ENCODE measurements at regions not wholly inside any gene's neighbourhood (a gene's known extent, or its start where the extent isn't known, plus 50 kb on each side); places are given as distances from the start of the nearest gene placed in this dataset.
"Not testable (repeated sequence)": the region's sequence is repeated elsewhere in the genome, so short reads cannot be mapped to it uniquely, and the experiment has no call there.

DNA sequence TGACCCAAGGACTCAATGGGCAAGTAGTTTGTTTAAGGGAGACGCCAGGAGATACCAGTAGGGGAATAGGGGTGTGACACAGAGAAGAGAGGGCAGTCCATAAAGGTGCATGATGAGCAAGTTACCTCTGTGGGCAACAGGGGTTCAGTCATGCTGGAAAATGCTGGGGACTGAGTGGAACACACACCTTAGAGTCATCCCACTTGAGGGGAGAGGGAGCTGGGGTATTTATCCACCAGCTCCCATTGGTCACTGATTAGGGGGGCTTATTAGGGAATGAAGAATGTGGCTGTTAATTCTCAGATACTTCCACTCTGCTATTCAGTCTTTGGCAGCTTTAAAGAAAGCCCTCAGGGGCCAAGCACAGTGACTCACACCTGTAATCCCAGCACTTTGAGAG lies 67.5 kb upstream of the MRI1 start:
- TF ChIP-seq, protein P1, sequence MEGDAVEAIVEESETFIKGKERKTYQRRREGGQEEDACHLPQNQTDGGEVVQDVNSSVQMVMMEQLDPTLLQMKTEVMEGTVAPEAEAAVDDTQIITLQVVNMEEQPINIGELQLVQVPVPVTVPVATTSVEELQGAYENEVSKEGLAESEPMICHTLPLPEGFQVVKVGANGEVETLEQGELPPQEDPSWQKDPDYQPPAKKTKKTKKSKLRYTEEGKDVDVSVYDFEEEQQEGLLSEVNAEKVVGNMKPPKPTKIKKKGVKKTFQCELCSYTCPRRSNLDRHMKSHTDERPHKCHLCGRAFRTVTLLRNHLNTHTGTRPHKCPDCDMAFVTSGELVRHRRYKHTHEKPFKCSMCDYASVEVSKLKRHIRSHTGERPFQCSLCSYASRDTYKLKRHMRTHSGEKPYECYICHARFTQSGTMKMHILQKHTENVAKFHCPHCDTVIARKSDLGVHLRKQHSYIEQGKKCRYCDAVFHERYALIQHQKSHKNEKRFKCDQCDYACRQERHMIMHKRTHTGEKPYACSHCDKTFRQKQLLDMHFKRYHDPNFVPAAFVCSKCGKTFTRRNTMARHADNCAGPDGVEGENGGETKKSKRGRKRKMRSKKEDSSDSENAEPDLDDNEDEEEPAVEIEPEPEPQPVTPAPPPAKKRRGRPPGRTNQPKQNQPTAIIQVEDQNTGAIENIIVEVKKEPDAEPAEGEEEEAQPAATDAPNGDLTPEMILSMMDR (conservative IDR thresholded peaks at IDR 0.05; ENCODE audit: low read depth, low read length): no peak
- no peak for DNase-seq (ENCODE audit: low read depth)
- no peak overlapping the region for H3K4me3 ChIP-seq (ENCODE audit: low read depth, low read length)

DNA sequence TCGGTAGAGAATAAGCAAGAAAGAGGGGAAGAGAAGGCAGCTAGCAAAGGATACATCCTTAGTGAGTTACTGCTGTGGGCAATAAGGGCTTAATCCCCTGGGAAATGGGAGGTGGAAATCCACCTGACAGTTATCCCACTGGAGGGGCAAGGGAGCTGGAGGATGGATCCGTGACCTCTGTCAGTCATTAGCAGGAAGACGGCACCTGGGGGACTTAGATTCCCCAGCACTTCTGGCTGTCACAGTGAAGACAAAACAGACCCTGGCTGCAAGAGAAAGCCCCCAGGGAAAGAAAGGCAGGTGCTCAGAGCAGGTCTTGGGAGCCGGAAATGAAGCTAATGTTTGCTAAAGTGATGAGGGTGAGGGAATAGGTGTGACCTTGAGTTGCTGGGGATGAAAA lies 70.4 kb upstream of the MRI1 start:
- TF ChIP-seq, protein P1 (conservative IDR thresholded peaks at IDR 0.05; ENCODE audit: low read depth, low read length): no peak
- DNase-seq (ENCODE audit: low read depth): no peak
- H3K4me3 ChIP-seq (ENCODE audit: low read depth, low read length): no peak overlapping the region

DNA sequence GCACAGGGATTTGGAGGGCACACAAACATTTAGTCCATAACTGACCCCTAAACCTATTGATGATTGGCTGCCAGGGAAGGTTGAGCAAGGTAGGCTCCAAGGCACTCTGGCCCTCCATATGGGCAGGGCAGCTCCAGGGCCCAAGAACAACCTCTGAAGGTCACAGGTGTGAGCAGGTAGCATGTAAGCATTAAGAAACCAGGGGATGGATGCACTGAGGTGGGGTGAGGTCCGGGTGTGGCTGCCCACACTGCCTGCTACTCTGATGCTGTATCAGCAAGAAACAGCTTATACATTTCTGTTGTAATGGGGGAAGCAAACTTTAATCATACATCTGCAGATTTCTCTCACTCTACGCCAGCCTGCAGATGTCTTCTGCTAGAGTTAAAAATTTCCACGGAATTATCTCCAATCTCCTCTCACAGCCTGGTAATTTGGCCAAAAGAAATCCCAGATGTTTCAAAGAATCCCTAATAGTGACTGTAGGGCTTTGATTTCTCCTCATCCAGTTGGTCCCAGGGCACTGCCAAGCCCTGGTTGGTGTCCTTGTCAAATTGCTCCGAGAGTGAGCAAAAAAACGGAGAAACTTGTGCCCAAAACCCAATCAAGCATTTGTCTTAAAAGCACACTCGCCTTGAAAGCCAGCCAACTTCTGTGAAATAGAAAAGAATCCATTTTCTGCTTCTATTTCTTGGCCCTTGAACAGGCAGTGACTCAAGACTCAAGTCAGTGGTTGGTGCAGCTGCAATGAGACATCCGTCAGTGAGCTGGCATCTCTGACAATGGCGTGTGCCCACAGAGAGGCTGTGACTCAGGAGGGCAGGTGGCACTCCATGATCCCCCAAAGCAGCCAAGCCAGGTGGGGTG lies 72.5 kb upstream of the MRI1 start:
- TF ChIP-seq, protein P1 (conservative IDR thresholded peaks at IDR 0.05; ENCODE audit: low read depth, low read length): no peak
- peak; percentile 19 for DNase-seq (ENCODE audit: low read depth)
- H3K4me3 ChIP-seq (ENCODE audit: low read depth, low read length): no peak overlapping the region

DNA sequence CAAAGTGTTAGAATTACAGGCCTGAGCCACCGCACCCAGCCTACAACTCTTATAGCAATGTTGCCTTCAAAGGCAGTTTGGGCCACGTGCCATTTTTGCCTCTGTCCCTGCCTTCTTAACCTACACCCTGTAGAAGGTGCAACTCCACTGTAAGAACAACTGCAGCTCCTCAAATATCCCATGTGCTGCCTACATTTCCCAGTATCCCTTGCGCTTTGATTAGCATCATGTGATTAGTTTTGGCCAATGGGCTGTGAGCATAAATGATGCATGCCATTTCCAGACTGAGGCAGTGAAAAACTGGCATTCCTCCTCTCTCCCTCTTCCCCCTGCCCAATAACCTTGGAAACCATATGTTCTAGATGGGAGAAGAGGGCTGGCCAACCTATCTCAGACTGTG lies 75.2 kb upstream of the MRI1 start:
- no peak for DNase-seq (ENCODE audit: low read depth)
- no peak overlapping the region for H3K4me3 ChIP-seq (ENCODE audit: low read depth, low read length)
- TF ChIP-seq, protein P1 (conservative IDR thresholded peaks at IDR 0.05; ENCODE audit: low read depth, low read length): no peak

DNA sequence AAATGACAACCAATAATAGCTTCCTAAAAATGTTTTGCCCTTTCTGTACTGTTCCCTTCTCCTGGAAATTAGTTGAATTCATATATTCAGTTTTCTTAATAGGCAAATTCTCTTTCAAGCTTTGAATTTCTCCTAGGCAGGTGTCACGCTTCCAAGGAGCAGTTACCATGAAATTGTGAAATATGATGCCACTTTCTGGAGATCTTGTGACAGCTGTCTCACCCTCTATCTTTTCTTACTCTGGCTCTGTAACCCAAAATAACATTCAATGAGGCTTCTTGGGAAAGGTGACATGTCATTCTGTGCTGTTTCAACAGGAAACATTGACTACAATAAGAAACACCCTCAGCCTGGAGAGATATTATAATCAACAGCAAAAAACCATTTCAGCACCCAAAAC lies 80.3 kb upstream of the MRI1 start:
- no peak overlapping the region for H3K4me3 ChIP-seq (ENCODE audit: low read depth, low read length)
- DNase-seq (ENCODE audit: low read depth): no peak
- TF ChIP-seq, protein P1 (conservative IDR thresholded peaks at IDR 0.05; ENCODE audit: low read depth, low read length): no peak

DNA sequence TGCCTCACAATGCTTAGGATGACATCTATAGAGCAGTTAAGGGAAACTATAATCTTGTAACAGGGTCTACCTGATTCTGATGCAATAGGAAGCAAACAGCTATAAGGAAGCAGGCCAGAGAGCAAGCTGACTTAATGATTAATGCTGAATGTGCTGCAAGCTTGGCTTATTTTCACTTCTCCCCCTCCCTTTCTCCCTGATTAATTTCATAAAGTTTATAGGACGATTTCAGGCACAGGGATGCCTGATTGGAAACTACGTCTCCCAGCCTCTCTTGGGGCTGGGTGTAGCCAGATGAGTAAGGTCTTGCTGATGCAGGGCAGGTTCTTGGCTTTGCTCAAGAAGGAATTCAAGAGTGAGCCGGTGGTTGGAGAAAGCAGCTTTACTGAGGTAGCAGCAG lies 82.8 kb upstream of the MRI1 start:
- DNase-seq (ENCODE audit: low read depth): no peak
- no peak overlapping the region for H3K4me3 ChIP-seq (ENCODE audit: low read depth, low read length)

DNA sequence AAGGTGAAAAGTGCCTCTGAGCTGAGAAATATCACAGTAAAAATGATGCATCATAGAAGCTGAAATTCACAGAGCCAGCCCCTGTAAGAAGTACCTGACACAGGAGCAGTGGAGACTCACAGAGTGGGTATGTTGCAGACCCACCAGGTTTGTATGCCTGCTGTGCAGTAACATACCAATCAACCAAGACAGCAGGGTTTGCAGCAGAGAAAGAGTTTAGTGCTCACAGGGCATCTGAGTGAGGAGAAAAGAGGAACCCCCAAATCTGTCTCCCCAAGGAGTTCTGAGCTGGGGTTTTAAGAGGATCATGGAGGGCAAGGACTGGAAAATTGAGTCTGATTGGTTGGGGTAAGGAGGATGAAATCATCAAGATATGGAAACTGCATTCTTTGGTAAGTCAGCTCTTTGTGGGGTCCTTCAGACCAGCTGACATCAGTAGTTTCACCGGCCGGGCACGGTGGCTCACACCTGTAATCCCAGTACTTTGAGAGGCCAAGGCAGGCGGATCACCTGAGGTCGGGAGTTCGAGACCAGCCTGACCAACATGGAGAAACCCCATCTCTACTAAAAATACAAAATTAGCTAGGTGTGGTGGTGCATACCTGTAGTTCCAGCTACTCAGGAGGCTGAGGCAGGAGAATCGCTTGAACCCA lies 83.5 kb upstream of the MRI1 start:
- DNase-seq (ENCODE audit: low read depth); H3K4me3 ChIP-seq (ENCODE audit: low read depth, low read length): not testable (repeated sequence)

More for the DNA sequence above, 82.8 kb upstream of the MRI1 start:
- TF ChIP-seq, protein P1 (conservative IDR thresholded peaks at IDR 0.05; ENCODE audit: low read depth, low read length): no peak

DNA sequence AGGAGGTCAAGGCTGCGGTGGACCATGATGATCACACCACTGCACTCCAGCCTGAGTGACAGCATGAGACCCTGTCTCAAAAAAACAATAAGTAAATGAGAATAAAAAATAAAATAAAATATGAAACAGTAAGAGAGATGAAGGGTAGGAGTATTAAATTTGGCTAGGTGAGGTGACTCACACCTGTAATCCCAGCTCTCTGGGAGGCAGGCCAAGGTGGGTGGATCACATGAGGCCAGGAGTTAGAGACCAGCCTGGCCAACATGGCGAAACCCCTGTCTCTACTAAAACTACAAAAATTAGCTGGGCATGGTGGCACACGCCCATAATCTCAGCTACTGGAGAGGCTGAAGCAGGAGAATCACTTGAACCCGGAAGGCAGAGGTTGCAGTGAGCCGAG lies 87.4 kb upstream of the MRI1 start:
- not testable (repeated sequence) for DNase-seq (ENCODE audit: low read depth); H3K4me3 ChIP-seq (ENCODE audit: low read depth, low read length)

DNA sequence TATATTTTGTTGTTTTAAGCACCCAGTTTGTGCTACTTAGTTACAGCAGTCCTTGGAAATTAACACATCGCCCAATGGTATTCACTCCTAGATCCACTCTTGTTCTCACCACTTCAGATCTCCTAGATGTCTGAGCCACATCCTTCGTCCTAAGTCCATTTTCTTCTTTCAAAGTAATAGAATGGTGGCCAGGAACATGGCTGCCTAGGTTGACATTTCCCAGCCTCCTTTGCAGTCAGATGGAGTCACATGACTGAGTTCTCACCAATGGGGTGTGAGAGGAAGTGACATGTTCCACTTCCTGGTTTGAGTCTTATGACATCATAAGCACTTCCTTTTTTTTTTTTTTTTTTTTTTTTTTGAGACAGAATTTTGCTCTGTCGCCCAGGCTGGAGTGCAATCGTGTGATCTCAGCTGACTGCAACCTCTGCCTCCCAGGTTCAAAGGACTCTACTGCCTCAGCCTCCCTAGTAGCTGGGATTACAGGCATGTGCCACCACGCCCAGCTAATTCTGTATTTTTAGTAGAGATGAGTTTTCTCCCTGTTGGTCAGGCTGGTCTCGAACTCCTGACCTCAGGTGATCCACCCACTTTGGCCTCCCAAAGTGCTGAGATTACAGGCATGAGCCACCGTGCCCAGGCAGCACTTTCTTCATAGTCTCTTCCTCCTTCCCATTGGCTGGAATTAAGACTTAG lies 91.7 kb upstream of the MRI1 start:
- not testable (repeated sequence) for H3K4me3 ChIP-seq (ENCODE audit: low read depth, low read length); DNase-seq (ENCODE audit: low read depth)

Data from epithelial cell of proximal tubule (primary cell).